ENCODE measurements at regions not wholly inside any gene's neighbourhood (a gene's known extent, or its start where the extent isn't known, plus 50 kb on each side); places are given as distances from the start of the nearest gene placed in this dataset.

- TF ChIP-seq CTCF (IDR thresholded peaks at IDR 0.05), result no peak
- no peak for TF ChIP-seq POLR2A (IDR thresholded peaks at IDR 0.05)
Measured at GRCh38 chr3:170656284-170656683, 70.4 kb upstream of the SLC7A14 start.
